NCI-H1105 treated with DMSO at 0.1 percent for 48 hours (cell line): ENCODE measurements at regions not wholly inside any gene's neighbourhood (a gene's known extent, or its start where the extent isn't known, plus 50 kb on each side); places are given as distances from the start of the nearest gene placed in this dataset.
A peak's percentile ranks its signal among the peaks of the same experiment; 100 is the strongest.
"Not testable (repeated sequence)": the region's sequence is repeated elsewhere in the genome, so short reads cannot be mapped to it uniquely, and the experiment has no call there.

Experiments used
- DNase-seq: peaks from one replicate; lab custom pipeline; 2025; lab: John Stamatoyannopoulos, UW

GRCh38 chr1:221878134-221878533, 136.2 kb upstream of the DUSP10 start:
- DNase-seq, result no peak

GRCh38 chr1:221877311-221877710, 135.4 kb upstream of the DUSP10 start:
- no peak for DNase-seq

GRCh38 chr1:221875004-221875330, 133.1 kb upstream of the DUSP10 start:
- no peak for DNase-seq

GRCh38 chr1:221874285-221875003, 132.6 kb upstream of the DUSP10 start:
- no peak for DNase-seq

- no peak for DNase-seq
Measured at GRCh38 chr1:221873673-221874072, 131.8 kb upstream of the DUSP10 start.

- no peak for DNase-seq
Measured at GRCh38 chr1:221871056-221871455, 129.2 kb upstream of the DUSP10 start.

- no peak for DNase-seq
Measured at GRCh38 chr1:221869779-221870178, 127.9 kb upstream of the DUSP10 start.

- peak; percentile 21 for DNase-seq
Measured at GRCh38 chr1:221868593-221869303, 126.9 kb upstream of the DUSP10 start.

GRCh38 chr1:221867003-221867402, 125.1 kb upstream of the DUSP10 start:
- no peak for DNase-seq

- no peak for DNase-seq
Measured at GRCh38 chr1:221865808-221866207, 123.9 kb upstream of the DUSP10 start.

- no peak for DNase-seq
Measured at GRCh38 chr1:221863635-221864034, 121.7 kb upstream of the DUSP10 start.

- no peak for DNase-seq
Measured at GRCh38 chr1:221862971-221863370, 121.1 kb upstream of the DUSP10 start.

- no peak for DNase-seq
Measured at GRCh38 chr1:221858818-221859611, 117.1 kb upstream of the DUSP10 start.

GRCh38 chr1:221857094-221857444, 115.2 kb upstream of the DUSP10 start:
- not testable (repeated sequence) for DNase-seq

- no peak for DNase-seq
Measured at GRCh38 chr1:221856228-221857093, 114.6 kb upstream of the DUSP10 start.

GRCh38 chr1:221855156-221855555, 113.3 kb upstream of the DUSP10 start:
- DNase-seq, result no peak

- DNase-seq, result no peak
Measured at GRCh38 chr1:221851336-221851735, 109.4 kb upstream of the DUSP10 start.

GRCh38 chr1:221850470-221851187, 108.7 kb upstream of the DUSP10 start:
- no peak for DNase-seq

GRCh38 chr1:221849897-221850296, 108.0 kb upstream of the DUSP10 start:
- DNase-seq, result no peak

- DNase-seq, result no peak
Measured at GRCh38 chr1:221849110-221849509, 107.2 kb upstream of the DUSP10 start.

GRCh38 chr1:221847676-221848075, 105.8 kb upstream of the DUSP10 start:
- no peak for DNase-seq
